ENCODE measurements at regions not wholly inside any gene's neighbourhood (a gene's known extent, or its start where the extent isn't known, plus 50 kb on each side); places are given as distances from the start of the nearest gene placed in this dataset.

DNA sequence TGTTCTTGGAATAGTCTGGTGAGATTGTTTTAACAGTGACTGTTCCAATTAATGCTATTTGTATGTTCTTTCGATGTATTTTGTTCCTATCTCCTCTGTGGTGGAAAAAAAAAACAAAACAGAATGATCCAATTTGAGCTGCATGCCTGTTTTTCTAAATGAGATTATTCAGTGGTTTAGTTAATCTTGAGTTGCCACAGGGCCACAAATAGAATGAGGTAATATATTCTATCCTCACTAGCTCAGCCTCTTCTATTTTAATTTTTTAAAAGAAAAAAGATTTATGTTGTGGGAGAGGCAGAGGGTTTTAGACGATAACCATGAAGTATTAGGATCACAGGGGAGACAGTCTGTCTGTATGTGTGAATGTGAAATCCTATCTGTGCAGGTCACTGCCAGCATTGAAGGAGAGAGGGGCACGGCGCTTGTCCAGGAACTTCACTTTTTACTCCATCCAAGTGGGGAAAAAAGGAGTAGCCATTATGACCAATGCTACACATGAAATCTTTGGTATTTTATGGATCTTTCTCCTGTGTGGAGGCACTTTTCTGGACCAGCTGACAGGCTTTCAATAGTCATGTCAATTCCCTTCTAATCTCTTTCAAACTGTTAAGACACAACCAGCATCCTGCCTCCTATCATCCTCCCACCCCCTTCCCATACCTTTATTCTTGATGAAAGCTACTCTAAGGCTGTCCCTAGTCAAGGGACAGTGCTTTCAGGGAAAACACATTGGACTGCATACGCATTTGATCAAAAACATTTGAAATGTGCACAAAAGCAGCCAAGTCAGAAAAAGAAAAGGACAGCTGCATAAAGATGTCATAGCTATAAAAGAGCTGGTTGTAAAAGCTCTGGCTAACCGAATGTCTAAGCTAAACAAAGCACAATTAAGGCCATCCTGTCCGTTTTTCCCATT lies 1063.8 kb upstream of the INTU start (continued):
- TF ChIP-seq, protein P1, sequence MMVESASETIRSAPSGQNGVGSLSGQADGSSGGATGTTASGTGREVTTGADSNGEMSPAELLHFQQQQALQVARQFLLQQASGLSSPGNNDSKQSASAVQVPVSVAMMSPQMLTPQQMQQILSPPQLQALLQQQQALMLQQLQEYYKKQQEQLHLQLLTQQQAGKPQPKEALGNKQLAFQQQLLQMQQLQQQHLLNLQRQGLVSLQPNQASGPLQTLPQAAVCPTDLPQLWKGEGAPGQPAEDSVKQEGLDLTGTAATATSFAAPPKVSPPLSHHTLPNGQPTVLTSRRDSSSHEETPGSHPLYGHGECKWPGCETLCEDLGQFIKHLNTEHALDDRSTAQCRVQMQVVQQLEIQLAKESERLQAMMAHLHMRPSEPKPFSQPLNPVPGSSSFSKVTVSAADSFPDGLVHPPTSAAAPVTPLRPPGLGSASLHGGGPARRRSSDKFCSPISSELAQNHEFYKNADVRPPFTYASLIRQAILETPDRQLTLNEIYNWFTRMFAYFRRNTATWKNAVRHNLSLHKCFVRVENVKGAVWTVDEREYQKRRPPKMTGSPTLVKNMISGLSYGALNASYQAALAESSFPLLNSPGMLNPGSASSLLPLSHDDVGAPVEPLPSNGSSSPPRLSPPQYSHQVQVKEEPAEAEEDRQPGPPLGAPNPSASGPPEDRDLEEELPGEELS (CRISPR knock-in tag; IDR thresholded peaks at IDR 0.05): no peak
- TF ChIP-seq GRHL2 (CRISPR knock-in tag; IDR thresholded peaks at IDR 0.05; ENCODE audit: insufficient replicate concordance, severe bottlenecking) (no peak), NFATC4 (CRISPR knock-in tag; IDR thresholded peaks at IDR 0.05) (no peak), JAZF1 (CRISPR knock-in tag; IDR thresholded peaks at IDR 0.05) (no peak), NFE2L1 (CRISPR knock-in tag; IDR thresholded peaks at IDR 0.05) (no peak), EMX1 (CRISPR knock-in tag; IDR thresholded peaks at IDR 0.05) (no peak), HMGA2 (CRISPR knock-in tag; IDR thresholded peaks at IDR 0.05) (no peak), FOXJ3 (CRISPR knock-in tag; IDR thresholded peaks at IDR 0.05; ENCODE audit: borderline replicate concordance) (no peak), ZNF121 (CRISPR knock-in tag; IDR thresholded peaks at IDR 0.05) (no peak)
- TF ChIP-seq, protein P2, sequence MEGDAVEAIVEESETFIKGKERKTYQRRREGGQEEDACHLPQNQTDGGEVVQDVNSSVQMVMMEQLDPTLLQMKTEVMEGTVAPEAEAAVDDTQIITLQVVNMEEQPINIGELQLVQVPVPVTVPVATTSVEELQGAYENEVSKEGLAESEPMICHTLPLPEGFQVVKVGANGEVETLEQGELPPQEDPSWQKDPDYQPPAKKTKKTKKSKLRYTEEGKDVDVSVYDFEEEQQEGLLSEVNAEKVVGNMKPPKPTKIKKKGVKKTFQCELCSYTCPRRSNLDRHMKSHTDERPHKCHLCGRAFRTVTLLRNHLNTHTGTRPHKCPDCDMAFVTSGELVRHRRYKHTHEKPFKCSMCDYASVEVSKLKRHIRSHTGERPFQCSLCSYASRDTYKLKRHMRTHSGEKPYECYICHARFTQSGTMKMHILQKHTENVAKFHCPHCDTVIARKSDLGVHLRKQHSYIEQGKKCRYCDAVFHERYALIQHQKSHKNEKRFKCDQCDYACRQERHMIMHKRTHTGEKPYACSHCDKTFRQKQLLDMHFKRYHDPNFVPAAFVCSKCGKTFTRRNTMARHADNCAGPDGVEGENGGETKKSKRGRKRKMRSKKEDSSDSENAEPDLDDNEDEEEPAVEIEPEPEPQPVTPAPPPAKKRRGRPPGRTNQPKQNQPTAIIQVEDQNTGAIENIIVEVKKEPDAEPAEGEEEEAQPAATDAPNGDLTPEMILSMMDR (IDR thresholded peaks at IDR 0.05): no peak

DNA sequence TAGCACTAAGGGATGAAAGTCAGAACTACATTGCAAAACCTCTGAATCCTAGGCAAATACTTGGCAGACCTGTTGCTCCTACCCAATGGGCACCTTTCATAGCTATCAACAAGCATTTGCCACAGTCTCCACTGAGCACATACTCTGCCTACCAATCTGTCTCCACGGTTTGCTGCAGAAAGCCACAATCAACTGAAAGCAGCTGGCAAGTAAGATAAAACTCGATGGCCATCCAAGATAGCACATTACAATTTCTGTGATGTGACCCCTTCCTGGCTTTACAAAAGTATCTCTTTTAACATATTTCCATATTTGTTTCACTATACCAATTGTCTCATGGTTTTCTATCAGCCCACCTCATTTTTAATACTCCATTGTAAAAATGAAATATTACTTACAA lies 1060.5 kb upstream of the INTU start:
- Mint-ChIP-seq H3K4me1 (no peaks in the 10 kb centered on the region), H3K36me3 (no peaks in the 10 kb centered on the region), H3K4me3 (no peak overlapping the region), H3K27me3 (ENCODE audit: low read depth) (no peaks in the 10 kb centered on the region), H3K27ac (no peak overlapping the region), H3K9me3 (no peaks in the 10 kb centered on the region)
- ATAC-seq: no peak
- no peak for TF ChIP-seq MYBL2 (CRISPR knock-in tag; IDR thresholded peaks at IDR 0.05)
- no peak for TF ChIP-seq RELA (CRISPR knock-in tag; IDR thresholded peaks at IDR 0.05; ENCODE audit: borderline replicate concordance)
- TF ChIP-seq ZNF232 (CRISPR knock-in tag; IDR thresholded peaks at IDR 0.05): no peak
- TF ChIP-seq, protein P3, sequence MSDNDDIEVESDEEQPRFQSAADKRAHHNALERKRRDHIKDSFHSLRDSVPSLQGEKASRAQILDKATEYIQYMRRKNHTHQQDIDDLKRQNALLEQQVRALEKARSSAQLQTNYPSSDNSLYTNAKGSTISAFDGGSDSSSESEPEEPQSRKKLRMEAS (CRISPR knock-in tag; IDR thresholded peaks at IDR 0.05): no peak
- no peak for TF ChIP-seq NR1H2 (CRISPR knock-in tag; IDR thresholded peaks at IDR 0.05)
- TF ChIP-seq, protein P4, sequence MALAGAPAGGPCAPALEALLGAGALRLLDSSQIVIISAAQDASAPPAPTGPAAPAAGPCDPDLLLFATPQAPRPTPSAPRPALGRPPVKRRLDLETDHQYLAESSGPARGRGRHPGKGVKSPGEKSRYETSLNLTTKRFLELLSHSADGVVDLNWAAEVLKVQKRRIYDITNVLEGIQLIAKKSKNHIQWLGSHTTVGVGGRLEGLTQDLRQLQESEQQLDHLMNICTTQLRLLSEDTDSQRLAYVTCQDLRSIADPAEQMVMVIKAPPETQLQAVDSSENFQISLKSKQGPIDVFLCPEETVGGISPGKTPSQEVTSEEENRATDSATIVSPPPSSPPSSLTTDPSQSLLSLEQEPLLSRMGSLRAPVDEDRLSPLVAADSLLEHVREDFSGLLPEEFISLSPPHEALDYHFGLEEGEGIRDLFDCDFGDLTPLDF (CRISPR knock-in tag; IDR thresholded peaks at IDR 0.05): no peak
- no peak for TF ChIP-seq NFYB (CRISPR knock-in tag; conservative IDR thresholded peaks at IDR 0.05; ENCODE audit: low read depth)
- TF ChIP-seq NR2C2 (CRISPR knock-in tag; IDR thresholded peaks at IDR 0.05): no peak
- no peak for TF ChIP-seq ZNF416 (CRISPR knock-in tag; IDR thresholded peaks at IDR 0.05)
- ChIA-PET CTCF (interaction anchor here (1.1 kb wide), 1 partner anchor 11 kb away, joined by 3 read pairs; no protein-coding TSS in a partner anchor), POLR2A (no interaction called here)
- DNase-seq (ENCODE audit: low spot score): no peak

DNA sequence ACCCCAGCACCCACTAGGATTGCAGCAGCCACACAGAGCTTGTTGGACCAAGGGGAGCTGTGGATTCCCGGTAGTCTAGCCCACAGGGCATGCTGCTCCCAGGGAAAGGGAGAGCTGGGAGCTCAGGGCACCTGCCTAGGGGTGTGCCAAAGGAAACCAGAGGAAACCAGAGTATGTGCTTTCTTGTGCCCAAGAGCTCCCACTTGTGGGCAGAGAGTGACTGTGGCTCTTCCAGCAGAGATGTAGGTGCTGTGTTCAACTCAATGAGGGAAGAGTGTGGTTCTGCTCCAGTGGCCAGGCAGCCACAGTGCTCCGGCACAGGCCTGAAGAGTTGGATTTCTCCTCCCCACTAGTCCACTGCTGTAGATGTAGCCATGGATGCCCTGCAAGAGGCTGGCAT lies 1050.0 kb upstream of the INTU start:
- TF ChIP-seq ZBTB21 (CRISPR knock-in tag; IDR thresholded peaks at IDR 0.05; ENCODE audit: borderline replicate concordance): 0 out of 2 replicates have a peak, but pooled peaks have one; percentile 24
- TF ChIP-seq, protein P5, sequence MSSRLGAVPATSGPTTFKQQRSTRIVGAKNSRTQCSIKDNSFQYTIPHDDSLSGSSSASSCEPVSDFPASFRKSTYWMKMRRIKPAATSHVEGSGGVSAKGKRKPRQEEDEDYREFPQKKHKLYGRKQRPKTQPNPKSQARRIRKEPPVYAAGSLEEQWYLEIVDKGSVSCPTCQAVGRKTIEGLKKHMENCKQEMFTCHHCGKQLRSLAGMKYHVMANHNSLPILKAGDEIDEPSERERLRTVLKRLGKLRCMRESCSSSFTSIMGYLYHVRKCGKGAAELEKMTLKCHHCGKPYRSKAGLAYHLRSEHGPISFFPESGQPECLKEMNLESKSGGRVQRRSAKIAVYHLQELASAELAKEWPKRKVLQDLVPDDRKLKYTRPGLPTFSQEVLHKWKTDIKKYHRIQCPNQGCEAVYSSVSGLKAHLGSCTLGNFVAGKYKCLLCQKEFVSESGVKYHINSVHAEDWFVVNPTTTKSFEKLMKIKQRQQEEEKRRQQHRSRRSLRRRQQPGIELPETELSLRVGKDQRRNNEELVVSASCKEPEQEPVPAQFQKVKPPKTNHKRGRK (CRISPR knock-in tag; IDR thresholded peaks at IDR 0.05; ENCODE audit: borderline replicate concordance): no peak
- H3K4me1 Mint-ChIP-seq: peaks cover 5% of the 10 kb centered on the region
- ChIA-PET CTCF (interaction anchor here (0.6 to 2.5 kb wide), 20 partner anchors 8 to 1268 kb away, joined by 3 to 23 read pairs (median 4); partner anchors contain the start of gene FAT4), POLR2A (no interaction called here)
- DNase-seq (ENCODE audit: low spot score) (peak; percentile 17), ATAC-seq (peak; percentile 80)
- H3K27ac Mint-ChIP-seq: no peak overlapping the region
- H3K27me3 Mint-ChIP-seq (ENCODE audit: low read depth): no peaks in the 10 kb centered on the region
- H3K9me3 Mint-ChIP-seq: peaks cover 12% of the 10 kb centered on the region
- no peak overlapping the region for H3K4me3 Mint-ChIP-seq
- H3K36me3 Mint-ChIP-seq: no peaks in the 10 kb centered on the region
